ENCODE measurements at regions not wholly inside any gene's neighbourhood (a gene's known extent, or its start where the extent isn't known, plus 50 kb on each side); places are given as distances from the start of the nearest gene placed in this dataset.
A peak's percentile ranks its signal among the peaks of the same experiment; 100 is the strongest.
"Not testable (repeated sequence)": the region's sequence is repeated elsewhere in the genome, so short reads cannot be mapped to it uniquely, and the experiment has no call there.

GRCh38 chr3:181212271-181212670 lies 222.7 kb upstream of the DNAJC19 start:
- H3K27ac Mint-ChIP-seq: no peak overlapping the region

GRCh38 chr3:181210275-181210674 lies 220.7 kb upstream of the DNAJC19 start:
- H3K4me3 Mint-ChIP-seq: no peak overlapping the region
- H3K27me3 Mint-ChIP-seq (ENCODE audit: low read depth): peaks cover 36% of the 10 kb centered on the region
- DNase-seq (ENCODE audit: low spot score in 2 of 2, unreplicated experiment in 2 of 2): no peak
- no peaks in the 10 kb centered on the region for H3K36me3 Mint-ChIP-seq
- no peaks in the 10 kb centered on the region for H3K4me1 Mint-ChIP-seq
- H3K9me3 Mint-ChIP-seq: no peaks in the 10 kb centered on the region
- TF ChIP-seq CTCF (IDR thresholded peaks at IDR 0.05; ENCODE audit: unreplicated experiment): peak; percentile 44
- H3K27ac Mint-ChIP-seq: no peak overlapping the region

More at GRCh38 chr3:181212271-181212670, 222.7 kb upstream of the DNAJC19 start:
- Mint-ChIP-seq H3K36me3 (no peaks in the 10 kb centered on the region), H3K4me1 (no peaks in the 10 kb centered on the region), H3K4me3 (no peak overlapping the region), H3K27me3 (ENCODE audit: low read depth) (peaks cover 36% of the 10 kb centered on the region), H3K9me3 (no peaks in the 10 kb centered on the region)
- TF ChIP-seq CTCF (IDR thresholded peaks at IDR 0.05; ENCODE audit: unreplicated experiment): no peak
- DNase-seq (ENCODE audit: low spot score in 2 of 2, unreplicated experiment in 2 of 2): no peak

GRCh38 chr3:181189556-181189955 lies 200.0 kb upstream of the DNAJC19 start:
- TF ChIP-seq CTCF (IDR thresholded peaks at IDR 0.05; ENCODE audit: unreplicated experiment): no peak
- Mint-ChIP-seq H3K4me3 (no peak overlapping the region), H3K27me3 (ENCODE audit: low read depth) (peaks cover 19% of the 10 kb centered on the region), H3K4me1 (no peaks in the 10 kb centered on the region), H3K27ac (no peak overlapping the region), H3K36me3 (no peaks in the 10 kb centered on the region), H3K9me3 (no peaks in the 10 kb centered on the region)
- DNase-seq (ENCODE audit: low spot score in 2 of 2, unreplicated experiment in 2 of 2): no peak

GRCh38 chr3:181183764-181184163 lies 194.2 kb upstream of the DNAJC19 start:
- no peak for TF ChIP-seq CTCF (IDR thresholded peaks at IDR 0.05; ENCODE audit: unreplicated experiment)
- no peaks in the 10 kb centered on the region for H3K36me3 Mint-ChIP-seq
- no peak for DNase-seq (ENCODE audit: low spot score in 2 of 2, unreplicated experiment in 2 of 2)
- H3K27ac Mint-ChIP-seq: no peak overlapping the region
- H3K9me3 Mint-ChIP-seq: no peaks in the 10 kb centered on the region
- H3K4me1 Mint-ChIP-seq: no peaks in the 10 kb centered on the region
- peaks cover 10% of the 10 kb centered on the region for H3K27me3 Mint-ChIP-seq (ENCODE audit: low read depth)
- H3K4me3 Mint-ChIP-seq: no peak overlapping the region

GRCh38 chr3:181183057-181183456 lies 193.5 kb upstream of the DNAJC19 start:
- not testable (repeated sequence) for H3K4me1 Mint-ChIP-seq; H3K9me3 Mint-ChIP-seq; H3K36me3 Mint-ChIP-seq; DNase-seq (ENCODE audit: low spot score in 2 of 2, unreplicated experiment in 2 of 2); H3K4me3 Mint-ChIP-seq; H3K27me3 Mint-ChIP-seq (ENCODE audit: low read depth); H3K27ac Mint-ChIP-seq

- H3K4me3 Mint-ChIP-seq: no peak overlapping the region
- H3K36me3 Mint-ChIP-seq: no peaks in the 10 kb centered on the region
- DNase-seq (ENCODE audit: low spot score in 2 of 2, unreplicated experiment in 2 of 2): no peak
- H3K4me1 Mint-ChIP-seq: no peaks in the 10 kb centered on the region
- peaks cover 16% of the 10 kb centered on the region for H3K27me3 Mint-ChIP-seq (ENCODE audit: low read depth)
- TF ChIP-seq CTCF (IDR thresholded peaks at IDR 0.05; ENCODE audit: unreplicated experiment): no peak
- no peaks in the 10 kb centered on the region for H3K9me3 Mint-ChIP-seq
- no peak overlapping the region for H3K27ac Mint-ChIP-seq
Observed at GRCh38 chr3:181178991-181179390, 189.5 kb upstream of the DNAJC19 start.
